GM18519 (cell line): ENCODE measurements at regions not wholly inside any gene's neighbourhood (a gene's known extent, or its start where the extent isn't known, plus 50 kb on each side); places are given as distances from the start of the nearest gene placed in this dataset.
"Not testable (repeated sequence)": the region's sequence is repeated elsewhere in the genome, so short reads cannot be mapped to it uniquely, and the experiment has no call there.

Source experiments
- ATAC-seq: cut with Tn5 transposase; IDR thresholded peaks from one replicate; pipeline ENCODE4 v1.9.1; 2021; ENCODE audit warnings: mild to moderate bottlenecking, moderate library complexity; ENCODE audit not compliant: unreplicated experiment, low FRiP score

DNA sequence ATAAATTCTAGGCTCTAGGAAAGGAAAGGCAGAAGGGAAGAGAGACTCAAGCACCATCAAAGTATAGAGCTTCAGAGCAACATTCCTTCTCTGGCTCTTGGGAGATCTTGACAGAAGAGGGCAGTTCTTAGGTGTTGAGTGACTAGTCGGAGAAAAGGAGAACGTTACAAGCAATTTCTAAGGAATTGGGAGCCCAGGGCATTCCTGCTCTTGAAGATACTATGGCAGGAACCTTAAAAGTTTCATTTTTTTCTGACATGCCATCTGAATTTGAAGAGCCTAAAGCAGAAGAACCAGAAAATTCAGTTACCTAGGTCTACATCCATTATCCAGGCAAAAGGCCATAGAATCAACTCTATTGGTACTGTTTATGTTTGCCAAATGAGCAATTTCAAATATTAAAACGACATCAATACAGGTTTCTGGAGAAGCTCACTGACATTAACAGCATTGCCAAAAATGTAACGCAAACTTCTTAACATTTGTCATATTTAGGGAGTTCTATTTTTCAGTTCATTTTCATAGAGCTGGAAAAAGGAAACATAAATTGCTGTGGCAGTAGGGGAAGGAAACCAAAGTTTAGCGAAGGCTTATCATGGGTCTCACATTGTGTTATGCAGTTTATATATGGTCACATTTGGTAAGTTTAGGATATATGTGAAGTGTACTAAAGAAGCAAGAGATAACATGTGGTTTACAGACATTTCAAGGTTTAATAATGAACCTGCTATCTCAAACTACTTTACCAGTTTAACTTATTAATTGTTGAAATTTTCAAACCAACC lies 210.1 kb upstream of the NRIP1 start:
- no peak for ATAC-seq

GRCh38 chr21:15275615-15276235 lies 210.9 kb upstream of the NRIP1 start:
- no peak for ATAC-seq

DNA sequence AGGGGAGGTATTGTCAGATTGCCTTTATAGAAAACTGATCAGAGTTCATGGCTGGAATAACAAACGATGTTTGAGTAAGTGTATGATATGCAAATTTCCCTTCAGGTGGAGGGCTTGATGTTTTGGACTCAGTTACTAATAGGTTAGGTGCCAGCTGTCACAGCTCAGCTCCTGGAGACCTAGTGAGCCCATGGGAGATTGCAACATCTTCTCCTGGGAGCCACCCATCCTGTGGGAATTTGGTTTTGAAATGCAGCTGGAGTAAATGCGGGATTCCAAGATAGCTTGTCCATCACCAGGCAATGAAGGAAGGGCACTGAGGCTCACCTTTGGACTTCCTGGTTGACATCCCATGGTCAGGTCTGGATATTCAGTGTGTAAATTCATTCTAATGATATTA lies 211.4 kb upstream of the NRIP1 start:
- no peak for ATAC-seq

GRCh38 chr21:15277466-15277865 lies 212.7 kb upstream of the NRIP1 start:
- no peak for ATAC-seq

GRCh38 chr21:15278279-15278678 lies 213.5 kb upstream of the NRIP1 start:
- ATAC-seq = no peak

DNA sequence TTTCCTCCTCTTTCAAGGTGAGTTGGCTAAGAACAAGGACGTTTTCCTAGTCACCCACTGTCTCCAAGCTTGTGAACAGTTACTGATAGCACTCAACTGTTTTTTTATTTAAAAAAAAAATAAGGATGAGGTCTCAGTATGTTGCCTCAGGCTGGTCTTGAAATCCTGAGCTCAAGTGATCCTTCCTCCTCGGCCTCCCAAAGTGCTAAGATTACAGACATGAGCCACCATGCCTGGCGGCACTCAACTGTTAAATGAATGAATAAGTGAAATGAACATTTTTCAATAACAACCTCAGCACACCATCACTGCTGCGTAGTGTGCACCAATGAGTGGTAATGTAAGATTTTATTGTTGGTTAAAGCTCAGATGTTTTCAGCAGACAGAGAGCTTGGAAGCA lies 214.1 kb upstream of the NRIP1 start:
- ATAC-seq = no peak

- no peak for ATAC-seq
These were observed 214.7 kb upstream of the NRIP1 start for GRCh38 chr21:15279482-15279881.

- no peak for ATAC-seq
These were observed 216.9 kb upstream of the NRIP1 start for GRCh38 chr21:15281714-15282113.

- no peak for ATAC-seq
These were observed 217.9 kb upstream of the NRIP1 start for GRCh38 chr21:15282665-15283064.

DNA sequence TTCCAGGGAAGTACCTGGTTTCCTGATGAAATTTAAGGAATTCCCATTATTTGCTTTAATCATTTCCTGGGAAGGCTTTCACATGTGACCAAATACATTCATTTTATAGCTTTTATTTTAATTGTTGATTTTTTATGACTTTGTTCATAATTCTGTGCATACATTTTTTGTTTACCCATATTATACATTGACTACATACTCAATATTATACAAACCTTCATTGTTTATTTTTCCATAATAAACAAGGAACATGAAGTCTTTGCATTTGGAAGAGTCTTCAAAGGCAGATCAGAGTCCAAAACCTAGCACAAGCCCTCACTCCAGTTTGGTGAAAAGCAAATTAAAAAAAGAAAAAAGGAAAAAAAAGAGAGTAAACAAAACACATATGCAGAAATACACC lies 218.3 kb upstream of the NRIP1 start:
- no peak for ATAC-seq

DNA sequence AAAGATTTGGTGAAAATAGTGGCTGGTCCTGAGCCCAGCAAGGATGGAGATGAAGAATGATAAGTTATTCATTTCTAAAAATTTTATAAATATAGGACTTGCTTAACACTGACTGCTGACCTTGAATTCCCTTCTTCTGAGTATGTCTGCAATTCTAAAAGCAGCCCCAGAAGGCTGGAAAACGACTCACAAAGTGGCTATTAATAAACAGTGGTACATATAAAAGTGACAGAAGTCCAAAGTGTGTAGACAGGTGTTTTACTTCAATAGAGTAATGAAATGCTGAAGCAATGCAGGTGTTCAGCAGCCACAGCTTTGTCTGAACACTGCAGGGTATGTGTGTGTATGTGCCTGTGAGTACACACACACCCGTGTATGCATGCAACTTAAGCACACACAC lies 219.0 kb upstream of the NRIP1 start:
- no peak for ATAC-seq

- ATAC-seq = no peak
These were observed 220.8 kb upstream of the NRIP1 start for GRCh38 chr21:15285556-15285955.

DNA sequence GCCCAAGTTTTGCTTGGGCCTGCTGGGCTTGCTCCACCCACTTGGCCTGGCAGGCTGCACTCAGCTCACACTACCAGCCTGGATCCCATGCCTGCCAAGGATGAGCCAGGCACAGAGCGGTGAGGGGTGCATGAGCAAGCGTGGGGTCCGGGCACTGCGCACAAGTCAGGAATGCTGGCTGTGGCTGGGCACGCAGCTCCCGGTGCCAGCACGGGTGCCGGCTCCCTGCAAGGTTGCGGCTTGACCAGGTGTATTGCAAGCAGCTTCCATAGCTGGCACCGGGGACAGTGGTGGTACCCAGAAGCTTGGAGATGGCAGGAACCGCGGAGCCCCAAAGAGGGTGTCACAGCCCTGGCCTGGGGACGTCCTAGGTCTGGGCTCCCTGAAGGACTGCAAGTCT lies 224.4 kb upstream of the NRIP1 start:
- ATAC-seq = no peak

DNA sequence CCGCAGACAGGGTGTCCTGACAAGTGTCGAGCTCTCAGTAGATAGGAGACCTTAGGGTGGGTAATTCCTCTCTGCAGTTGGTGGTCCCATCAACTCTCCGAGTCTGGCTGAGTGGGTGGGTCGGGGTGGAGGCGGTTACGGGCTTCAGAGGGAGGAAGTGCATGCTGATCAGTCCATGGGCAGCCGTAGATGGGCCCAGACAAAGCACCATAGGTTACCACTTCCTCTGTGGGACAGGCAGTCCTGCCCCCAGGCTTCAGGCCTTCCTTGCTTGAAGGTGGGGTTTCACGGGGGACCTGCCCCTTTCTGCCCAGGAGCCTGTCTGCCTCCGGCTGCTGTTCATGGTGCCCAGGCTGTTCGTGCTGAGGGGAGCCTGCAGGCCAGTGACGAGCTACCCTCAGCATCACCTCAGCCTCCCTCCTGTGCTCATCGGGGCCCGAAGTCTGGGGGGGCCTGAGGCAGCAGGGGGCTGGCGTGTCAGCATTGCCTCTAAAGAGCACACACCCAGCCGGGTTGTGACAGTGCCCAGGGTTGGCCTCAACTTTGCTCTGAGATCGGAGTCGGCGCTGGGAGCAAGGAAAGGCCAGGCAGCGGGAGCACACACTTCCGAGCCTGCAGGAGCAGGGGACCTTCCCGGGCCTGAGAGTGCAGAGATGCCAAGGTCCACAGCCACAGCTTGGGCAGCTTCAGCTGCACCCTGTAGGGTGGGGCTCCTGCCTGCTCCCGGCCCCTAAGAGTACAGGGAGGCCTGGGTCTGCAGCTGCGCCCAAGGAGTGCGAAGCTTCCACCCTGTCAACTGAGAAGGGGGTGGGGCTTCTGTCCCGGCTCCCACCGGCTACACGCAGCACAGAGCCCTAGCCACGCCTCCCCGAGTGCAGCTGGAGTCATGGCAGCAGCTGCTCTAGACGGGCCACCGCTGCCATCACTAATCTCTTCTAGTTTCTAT lies 225.4 kb upstream of the NRIP1 start:
- ATAC-seq = no peak

- ATAC-seq = no peak
These were observed 226.9 kb upstream of the NRIP1 start for GRCh38 chr21:15291621-15292266.

DNA sequence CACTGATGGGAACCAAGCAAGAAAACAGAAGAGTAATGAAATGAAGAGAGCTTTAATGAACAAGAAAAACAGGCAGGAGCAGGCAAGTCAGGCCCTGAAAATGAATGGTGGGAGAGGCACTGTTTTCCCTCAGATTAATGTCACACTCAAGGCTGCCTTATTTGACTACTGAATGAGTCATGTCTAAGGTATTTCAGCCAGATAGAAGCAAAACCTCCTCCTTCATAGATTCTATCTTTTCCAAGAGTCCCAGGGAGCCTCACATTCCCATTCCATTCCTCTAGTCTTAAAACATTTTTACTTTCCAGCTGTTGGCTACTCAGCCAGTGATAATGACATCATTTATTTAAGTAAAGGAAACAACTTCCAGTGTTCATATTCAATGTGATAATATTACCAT lies 228.4 kb upstream of the NRIP1 start:
- no peak for ATAC-seq

GRCh38 chr21:15295875-15296274 lies 231.1 kb upstream of the NRIP1 start:
- ATAC-seq = no peak

- no peak for ATAC-seq
These were observed 233.0 kb upstream of the NRIP1 start for GRCh38 chr21:15297824-15298223.

GRCh38 chr21:15298306-15298705 lies 233.5 kb upstream of the NRIP1 start:
- no peak for ATAC-seq

- ATAC-seq = not testable (repeated sequence)
These were observed 234.0 kb upstream of the NRIP1 start for GRCh38 chr21:15298755-15299154.

- ATAC-seq = no peak
These were observed 235.3 kb upstream of the NRIP1 start for GRCh38 chr21:15300131-15300530.
